ENCODE measurements at regions not wholly inside any gene's neighbourhood (a gene's known extent, or its start where the extent isn't known, plus 50 kb on each side); places are given as distances from the start of the nearest gene placed in this dataset.

DNA sequence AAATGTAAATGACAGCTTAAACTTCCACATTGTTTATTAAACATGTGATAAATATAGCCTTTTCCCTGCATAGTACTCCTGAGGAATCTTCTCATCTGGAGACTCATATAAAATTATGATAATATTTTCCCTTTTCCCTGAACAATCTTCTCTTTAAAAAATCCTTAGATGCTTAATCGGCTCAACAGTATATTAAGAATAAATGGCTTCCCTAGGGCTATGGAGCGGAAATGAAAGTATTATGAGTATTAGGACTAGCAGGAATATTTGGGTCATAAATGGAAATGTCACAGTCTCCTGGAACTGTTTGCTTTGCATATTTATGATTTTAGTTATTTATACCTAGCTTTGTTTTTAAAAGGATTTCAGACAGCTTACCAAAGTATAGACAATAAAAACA, 200.7 kb upstream of the PDE5A start:
- TF ChIP-seq, protein P1, sequence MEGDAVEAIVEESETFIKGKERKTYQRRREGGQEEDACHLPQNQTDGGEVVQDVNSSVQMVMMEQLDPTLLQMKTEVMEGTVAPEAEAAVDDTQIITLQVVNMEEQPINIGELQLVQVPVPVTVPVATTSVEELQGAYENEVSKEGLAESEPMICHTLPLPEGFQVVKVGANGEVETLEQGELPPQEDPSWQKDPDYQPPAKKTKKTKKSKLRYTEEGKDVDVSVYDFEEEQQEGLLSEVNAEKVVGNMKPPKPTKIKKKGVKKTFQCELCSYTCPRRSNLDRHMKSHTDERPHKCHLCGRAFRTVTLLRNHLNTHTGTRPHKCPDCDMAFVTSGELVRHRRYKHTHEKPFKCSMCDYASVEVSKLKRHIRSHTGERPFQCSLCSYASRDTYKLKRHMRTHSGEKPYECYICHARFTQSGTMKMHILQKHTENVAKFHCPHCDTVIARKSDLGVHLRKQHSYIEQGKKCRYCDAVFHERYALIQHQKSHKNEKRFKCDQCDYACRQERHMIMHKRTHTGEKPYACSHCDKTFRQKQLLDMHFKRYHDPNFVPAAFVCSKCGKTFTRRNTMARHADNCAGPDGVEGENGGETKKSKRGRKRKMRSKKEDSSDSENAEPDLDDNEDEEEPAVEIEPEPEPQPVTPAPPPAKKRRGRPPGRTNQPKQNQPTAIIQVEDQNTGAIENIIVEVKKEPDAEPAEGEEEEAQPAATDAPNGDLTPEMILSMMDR (IDR thresholded peaks at IDR 0.05): no peak
- no peak for TF ChIP-seq POLR2A (IDR thresholded peaks at IDR 0.05)

Measured in suprapubic skin (tissue), 3 donors.